ENCODE measurements at regions not wholly inside any gene's neighbourhood (a gene's known extent, or its start where the extent isn't known, plus 50 kb on each side); places are given as distances from the start of the nearest gene placed in this dataset.

DNA sequence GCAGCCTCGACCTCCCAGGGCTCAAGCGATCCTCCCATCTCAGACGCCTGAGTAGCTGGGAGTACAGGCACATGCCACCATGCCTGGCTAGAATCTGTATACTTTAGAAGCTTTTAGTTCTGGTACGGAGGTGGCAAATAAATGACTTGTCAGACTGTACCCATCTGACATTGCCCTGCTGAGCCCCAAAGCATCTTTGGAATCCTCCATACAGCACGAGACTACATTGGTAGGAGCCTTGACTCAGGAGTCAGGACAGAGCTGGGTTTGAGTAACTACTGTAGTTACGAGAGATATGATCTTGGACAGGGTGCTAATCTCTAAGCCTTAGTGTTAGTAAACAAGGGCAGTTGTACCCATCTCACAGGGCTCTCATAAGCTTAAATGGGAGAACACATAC lies 67.8 kb upstream of the NPHP3 start:
- no peak for TF ChIP-seq EP300 (IDR thresholded peaks at IDR 0.05)
- TF ChIP-seq, protein P1, sequence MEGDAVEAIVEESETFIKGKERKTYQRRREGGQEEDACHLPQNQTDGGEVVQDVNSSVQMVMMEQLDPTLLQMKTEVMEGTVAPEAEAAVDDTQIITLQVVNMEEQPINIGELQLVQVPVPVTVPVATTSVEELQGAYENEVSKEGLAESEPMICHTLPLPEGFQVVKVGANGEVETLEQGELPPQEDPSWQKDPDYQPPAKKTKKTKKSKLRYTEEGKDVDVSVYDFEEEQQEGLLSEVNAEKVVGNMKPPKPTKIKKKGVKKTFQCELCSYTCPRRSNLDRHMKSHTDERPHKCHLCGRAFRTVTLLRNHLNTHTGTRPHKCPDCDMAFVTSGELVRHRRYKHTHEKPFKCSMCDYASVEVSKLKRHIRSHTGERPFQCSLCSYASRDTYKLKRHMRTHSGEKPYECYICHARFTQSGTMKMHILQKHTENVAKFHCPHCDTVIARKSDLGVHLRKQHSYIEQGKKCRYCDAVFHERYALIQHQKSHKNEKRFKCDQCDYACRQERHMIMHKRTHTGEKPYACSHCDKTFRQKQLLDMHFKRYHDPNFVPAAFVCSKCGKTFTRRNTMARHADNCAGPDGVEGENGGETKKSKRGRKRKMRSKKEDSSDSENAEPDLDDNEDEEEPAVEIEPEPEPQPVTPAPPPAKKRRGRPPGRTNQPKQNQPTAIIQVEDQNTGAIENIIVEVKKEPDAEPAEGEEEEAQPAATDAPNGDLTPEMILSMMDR (IDR thresholded peaks at IDR 0.05) = no peak
- no peak for TF ChIP-seq POLR2AphosphoS5 (IDR thresholded peaks at IDR 0.05)
- TF ChIP-seq POLR2A (IDR thresholded peaks at IDR 0.05) = no peak

Measured in sigmoid colon (tissue), 4 donors.